GM19395 (cell line): ENCODE measurements at regions not wholly inside any gene's neighbourhood (a gene's known extent, or its start where the extent isn't known, plus 50 kb on each side); places are given as distances from the start of the nearest gene placed in this dataset.

ENCODE experiments used
- ATAC-seq: cut with Tn5 transposase; IDR thresholded peaks from one replicate; pipeline ENCODE4 v1.9.1; 2021; ENCODE audit warnings: mild to moderate bottlenecking, moderate library complexity; ENCODE audit not compliant: unreplicated experiment

GRCh38 chr11:92276773-92277172 is 52.2 kb downstream of the FAT3 start:
- no peak for ATAC-seq

DNA sequence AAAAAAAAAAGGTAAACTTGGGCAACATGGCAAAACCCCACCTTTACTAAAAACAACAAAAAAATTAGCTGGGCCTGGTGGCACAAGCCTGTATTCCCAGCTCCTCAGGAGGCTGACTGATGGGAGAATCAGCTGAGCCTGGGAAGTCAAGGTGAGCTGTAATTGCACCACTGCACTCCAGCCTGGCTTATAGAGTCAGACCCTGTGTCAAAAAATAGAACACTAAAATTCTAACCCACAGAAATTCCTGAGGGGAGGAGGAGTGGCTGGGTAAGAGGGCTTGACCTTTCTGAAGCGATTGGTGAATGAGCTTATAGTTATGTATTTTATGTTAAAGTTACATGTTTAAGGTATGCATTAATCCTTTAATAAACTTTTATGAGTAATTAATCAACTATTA is 53.3 kb downstream of the FAT3 start:
- no peak for ATAC-seq

- ATAC-seq: no peak
Observed at GRCh38 chr11:92278791-92279433, 54.3 kb downstream of the FAT3 start.

DNA sequence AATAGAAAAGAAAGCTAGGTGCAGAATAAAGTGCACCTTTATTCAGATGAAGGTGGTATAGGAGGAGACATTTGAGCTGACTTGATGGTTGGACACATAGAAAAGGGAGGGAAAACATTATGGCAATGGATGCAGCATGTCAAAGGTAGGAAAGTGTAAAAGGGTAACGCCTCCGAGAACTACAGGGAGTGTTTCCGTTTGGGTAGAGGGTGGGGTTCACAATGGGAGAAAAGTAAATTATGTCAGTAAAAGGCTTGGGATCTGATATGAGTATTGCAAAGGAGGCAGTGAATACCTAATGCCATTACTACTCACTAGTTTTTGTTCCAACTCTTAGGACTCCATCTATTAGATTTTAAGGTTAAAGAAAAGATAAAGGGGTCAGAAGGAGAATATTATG is 59.5 kb downstream of the FAT3 start:
- ATAC-seq: no peak

- ATAC-seq: no peak
Observed at GRCh38 chr11:92284558-92284957, 59.9 kb downstream of the FAT3 start.

GRCh38 chr11:92285776-92286175 is 61.2 kb downstream of the FAT3 start:
- ATAC-seq: no peak

DNA sequence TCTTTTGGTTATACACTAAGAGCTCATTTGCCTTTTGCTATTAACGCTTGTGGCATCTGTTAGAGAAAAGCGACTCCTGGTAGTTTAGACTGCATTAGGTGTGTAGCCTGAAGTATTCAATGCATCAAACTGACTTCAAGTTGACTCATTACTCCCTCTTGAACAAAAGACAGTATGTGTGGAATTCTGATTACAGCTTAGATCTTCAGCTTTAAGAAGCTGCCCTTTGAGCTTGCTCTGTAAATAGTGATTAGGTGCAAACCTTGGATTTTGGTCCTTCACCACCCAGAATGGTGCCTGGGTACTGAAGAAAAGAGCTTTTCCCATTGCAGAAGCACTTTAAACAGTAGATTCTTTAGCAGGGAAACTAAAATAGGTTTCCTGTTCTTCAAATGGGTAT is 62.1 kb downstream of the FAT3 start:
- no peak for ATAC-seq

DNA sequence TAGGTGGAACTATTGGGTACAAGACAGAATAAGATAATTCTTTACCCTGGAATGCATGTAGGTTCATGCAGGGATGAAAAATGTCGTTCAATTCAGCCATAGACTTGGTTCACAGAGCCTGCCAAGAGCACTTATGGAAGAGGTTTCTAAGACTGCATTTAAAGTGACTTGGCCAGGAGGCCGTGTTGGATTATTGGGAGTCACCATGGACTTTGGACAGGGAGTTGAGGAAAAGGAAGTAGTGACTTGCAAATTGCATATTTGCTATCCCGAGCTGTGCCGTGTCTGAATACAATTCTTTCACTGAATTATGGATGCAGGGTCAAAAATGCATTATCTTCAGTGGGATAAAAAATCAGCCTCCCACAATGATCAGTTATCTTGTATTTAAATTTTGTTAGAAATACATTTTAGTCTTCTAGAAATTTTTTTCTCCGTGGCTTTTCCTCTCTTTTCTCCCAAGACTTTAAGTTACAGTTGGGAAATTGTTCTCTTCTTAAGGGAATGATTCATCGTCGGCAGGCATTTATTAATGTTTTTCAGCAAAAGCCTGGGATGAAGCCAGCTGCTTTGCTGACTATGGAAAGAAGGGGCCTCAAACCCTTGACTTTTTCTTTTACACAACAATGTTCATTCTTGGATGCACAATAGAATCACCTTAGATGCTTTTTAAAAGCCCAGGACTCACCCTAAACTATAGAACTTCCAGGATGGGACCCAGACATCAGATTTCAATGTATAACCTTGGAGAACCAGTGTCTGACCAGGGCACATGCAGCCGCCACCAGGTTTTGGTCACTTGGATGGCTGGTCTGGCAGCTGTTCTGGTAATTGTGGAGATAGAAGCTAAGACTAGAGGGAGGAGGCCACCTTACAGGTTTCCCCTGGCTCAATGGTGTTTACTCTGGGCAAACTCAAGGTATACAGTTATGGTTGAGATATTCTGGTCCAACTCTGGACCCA is 70.8 kb downstream of the FAT3 start:
- no peak for ATAC-seq

DNA sequence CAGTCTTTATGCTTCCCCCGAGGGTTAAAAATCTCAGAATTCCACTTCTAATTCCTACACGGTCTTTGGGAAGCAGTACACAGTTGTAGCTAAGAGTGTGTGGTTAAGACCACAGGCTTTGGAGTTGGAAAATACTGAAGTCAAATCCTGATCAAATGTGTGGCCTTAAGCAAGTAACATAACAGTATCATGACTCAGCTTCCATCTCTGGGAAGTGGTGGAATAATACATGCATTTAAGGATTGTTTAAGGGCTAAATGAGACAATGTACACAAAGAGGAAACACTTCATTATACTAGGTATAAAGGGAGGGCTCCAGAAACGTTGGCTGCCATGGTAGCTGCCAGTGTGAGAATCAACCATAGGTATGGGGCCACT is 71.5 kb downstream of the FAT3 start:
- no peak for ATAC-seq

- no peak for ATAC-seq
Observed at GRCh38 chr11:92297567-92298553, 73.2 kb downstream of the FAT3 start.

DNA sequence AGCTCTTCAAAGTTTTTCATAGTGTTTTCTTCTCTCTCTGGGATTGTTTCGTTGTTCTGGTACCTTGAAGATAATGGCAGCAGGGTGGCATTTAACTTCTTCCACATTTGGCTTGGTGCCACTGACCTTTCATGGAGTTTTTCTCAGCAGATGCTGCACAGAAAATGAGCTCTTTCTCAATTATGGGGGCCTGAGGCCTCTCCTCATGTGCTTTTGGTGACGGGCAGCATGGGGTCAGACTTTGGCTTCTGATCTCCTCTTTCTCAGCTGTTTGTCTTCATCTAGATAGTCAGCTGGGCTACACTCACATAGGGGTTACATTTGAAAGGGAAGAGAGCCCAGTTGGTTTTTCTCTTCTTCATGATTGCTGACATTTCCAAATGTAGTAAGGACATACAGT is 76.3 kb downstream of the FAT3 start:
- no peak for ATAC-seq

DNA sequence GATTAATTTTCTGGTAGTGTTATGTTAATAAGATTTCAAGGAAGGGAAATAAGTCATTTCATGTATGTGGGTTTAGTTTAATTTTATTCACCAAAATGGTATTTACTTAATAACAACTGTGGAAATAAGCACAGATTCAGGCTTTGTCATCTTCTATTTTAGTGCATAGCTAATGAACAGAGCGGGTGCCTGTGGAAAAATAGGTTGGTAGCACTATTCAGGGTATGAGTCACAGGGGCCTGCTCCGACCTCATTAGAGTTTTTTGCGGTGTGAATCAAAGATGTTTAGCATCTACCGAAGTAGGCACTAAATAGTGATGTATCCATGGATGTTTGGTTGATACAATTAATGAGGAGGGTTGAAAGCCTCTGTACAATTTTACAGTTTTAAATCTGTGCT is 78.2 kb downstream of the FAT3 start:
- ATAC-seq: no peak

DNA sequence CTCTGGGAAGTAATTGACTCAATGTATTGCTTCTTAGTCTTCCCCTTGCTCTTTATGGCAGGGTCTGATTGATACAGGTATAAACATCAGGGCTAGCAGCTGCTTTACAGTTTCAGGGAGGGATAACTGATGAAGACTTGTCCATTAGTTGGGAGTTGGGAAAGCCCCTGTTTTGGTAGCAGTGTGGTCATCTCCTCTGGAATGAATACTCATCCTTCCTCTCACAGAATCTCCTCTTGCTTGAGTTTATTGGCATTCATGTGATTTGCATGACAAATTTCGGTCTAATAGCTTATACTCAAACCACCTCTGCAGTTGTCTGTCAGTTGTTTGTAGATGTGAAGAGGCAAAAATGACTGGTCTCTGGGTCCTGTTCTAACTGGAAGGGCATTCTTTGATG is 79.7 kb downstream of the FAT3 start:
- no peak for ATAC-seq

DNA sequence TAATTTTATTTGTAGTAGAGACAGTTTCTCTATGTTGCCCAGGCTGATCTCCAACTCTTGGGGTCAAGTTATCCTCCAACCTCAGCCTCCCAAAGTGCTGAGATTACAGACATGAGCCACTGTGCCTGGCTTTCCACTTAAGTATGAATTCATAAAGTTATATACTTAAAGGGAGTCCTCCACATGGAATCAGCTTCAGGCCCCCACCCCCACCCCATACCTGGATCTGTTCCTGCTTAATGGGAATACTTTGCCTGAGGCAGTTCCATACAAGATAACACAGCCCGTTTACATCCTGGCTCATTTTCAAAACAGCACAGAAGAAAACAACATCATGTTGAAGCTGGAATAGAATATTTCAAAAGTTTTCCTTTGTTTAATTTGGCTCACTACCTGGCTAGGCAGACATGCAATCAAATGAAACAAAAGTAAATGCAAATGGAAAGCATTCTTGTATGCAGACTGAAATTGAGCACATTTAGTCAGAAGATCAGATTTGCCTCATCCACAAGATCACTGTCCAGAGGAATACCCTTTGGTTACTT is 82.4 kb downstream of the FAT3 start:
- ATAC-seq: no peak

DNA sequence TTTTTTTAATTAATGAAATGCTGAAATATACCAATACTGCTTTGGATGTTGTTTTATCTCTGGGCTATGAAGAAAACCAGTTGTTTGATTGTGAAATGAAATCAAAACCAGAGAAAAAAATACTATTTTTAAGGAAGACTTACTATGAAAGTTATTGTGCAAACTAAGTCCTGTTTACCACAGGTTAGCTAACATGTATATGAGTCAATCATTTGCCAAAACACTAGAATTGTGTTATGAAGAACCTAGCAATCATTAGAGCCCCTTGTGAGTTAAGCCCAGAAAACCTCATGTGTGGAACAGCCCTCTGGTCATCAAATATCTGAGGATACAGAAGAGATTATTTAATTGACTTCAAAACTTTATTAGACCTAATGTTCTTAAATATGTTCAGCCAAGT is 83.7 kb downstream of the FAT3 start:
- ATAC-seq: no peak

- ATAC-seq: no peak
Observed at GRCh38 chr11:92311616-92312449, 87.2 kb downstream of the FAT3 start.

- ATAC-seq: no peak
Observed at GRCh38 chr11:92313784-92314183, 89.2 kb downstream of the FAT3 start.

- ATAC-seq: no peak
Observed at GRCh38 chr11:92314499-92314898, 89.9 kb downstream of the FAT3 start.

GRCh38 chr11:92316106-92316809 is 91.6 kb downstream of the FAT3 start:
- ATAC-seq: no peak
